B cell (primary cell): ENCODE measurements at regions not wholly inside any gene's neighbourhood (a gene's known extent, or its start where the extent isn't known, plus 50 kb on each side); places are given as distances from the start of the nearest gene placed in this dataset.

Experiments
- EZH2 ChIP-seq: IDR thresholded peaks from 2 replicates; pipeline ENCODE4 v1.6.1; 2012; ENCODE audit warnings: borderline replicate concordance, low read depth, mild to moderate bottlenecking, moderate library complexity, low read length; ENCODE audit not compliant: insufficient read depth, poor library complexity, severe bottlenecking
- TF ChIP-seq, protein P1 (sequence below): fragments of 200-600 bp; IDR thresholded peaks from one replicate; pipeline ENCODE4 v1.8.0; 2022; ENCODE audit warnings: antibody characterized with exemption, mild to moderate bottlenecking

DNA sequence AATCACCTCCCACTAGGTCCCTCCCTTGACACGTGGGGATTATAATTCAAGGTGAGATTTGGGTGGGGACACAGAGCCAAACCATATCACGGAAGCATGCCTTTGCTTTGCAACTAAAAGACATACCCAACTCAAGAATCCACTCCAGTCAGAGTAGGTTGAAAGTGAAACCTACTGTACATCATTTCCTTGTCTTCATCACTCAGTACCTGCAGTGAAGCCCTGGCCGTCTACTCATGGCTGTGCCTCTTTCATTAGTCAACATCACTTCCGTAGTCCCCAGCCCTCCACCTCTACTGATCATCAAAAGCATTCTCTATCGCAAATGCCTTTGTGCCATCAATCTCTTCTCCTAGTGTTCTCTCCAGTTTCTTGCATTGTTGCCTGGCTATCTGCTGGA is 343.1 kb upstream of the ARGLU1 start:
- TF ChIP-seq, protein P1, sequence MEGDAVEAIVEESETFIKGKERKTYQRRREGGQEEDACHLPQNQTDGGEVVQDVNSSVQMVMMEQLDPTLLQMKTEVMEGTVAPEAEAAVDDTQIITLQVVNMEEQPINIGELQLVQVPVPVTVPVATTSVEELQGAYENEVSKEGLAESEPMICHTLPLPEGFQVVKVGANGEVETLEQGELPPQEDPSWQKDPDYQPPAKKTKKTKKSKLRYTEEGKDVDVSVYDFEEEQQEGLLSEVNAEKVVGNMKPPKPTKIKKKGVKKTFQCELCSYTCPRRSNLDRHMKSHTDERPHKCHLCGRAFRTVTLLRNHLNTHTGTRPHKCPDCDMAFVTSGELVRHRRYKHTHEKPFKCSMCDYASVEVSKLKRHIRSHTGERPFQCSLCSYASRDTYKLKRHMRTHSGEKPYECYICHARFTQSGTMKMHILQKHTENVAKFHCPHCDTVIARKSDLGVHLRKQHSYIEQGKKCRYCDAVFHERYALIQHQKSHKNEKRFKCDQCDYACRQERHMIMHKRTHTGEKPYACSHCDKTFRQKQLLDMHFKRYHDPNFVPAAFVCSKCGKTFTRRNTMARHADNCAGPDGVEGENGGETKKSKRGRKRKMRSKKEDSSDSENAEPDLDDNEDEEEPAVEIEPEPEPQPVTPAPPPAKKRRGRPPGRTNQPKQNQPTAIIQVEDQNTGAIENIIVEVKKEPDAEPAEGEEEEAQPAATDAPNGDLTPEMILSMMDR: no peak
- TF ChIP-seq EZH2: no peak
